HEK293T (cell line): ENCODE measurements at regions not wholly inside any gene's neighbourhood (a gene's known extent, or its start where the extent isn't known, plus 50 kb on each side); places are given as distances from the start of the nearest gene placed in this dataset.

ENCODE experiments used
- CTCF ChIA-PET: fragments of 350-600 bp; formaldehyde crosslinking; extraction: SDS; loops from one replicate; lab custom pipeline; 2021; ENCODE audit warnings: antibody characterized with exemption, inconsistent platforms; lab: Yijun Ruan, JAX
- POLR2A ChIA-PET: fragments of 350-600 bp; formaldehyde crosslinking; extraction: SDS; loops from one replicate; lab custom pipeline; 2020; ENCODE audit warnings: antibody characterized with exemption, inconsistent platforms; lab: Yijun Ruan, JAX
- DNase-seq: peaks from one replicate; pipeline ENCODE4 v3.0.0; 2012; ENCODE audit warnings: mixed read lengths; ENCODE audit errors: extremely low spot score
- ARNT ChIP-seq: fragments of 450-650 bp; IDR thresholded peaks from 2 replicates; pipeline ENCODE4 v1.6.1; 2017; ENCODE audit warnings: mild to moderate bottlenecking
- BHLHE40 ChIP-seq: fragments of 450-650 bp; IDR thresholded peaks from 2 replicates; pipeline ENCODE4 v1.6.1; 2016; ENCODE audit warnings: mild to moderate bottlenecking, moderate library complexity, borderline replicate concordance
- CTBP1 ChIP-seq: fragments of 450-650 bp; IDR thresholded peaks from 2 replicates; pipeline ENCODE4 v1.6.1; 2016; ENCODE audit warnings: borderline replicate concordance
- ELF4 ChIP-seq: fragments of 450-650 bp; IDR thresholded peaks from 2 replicates; pipeline ENCODE4 v1.6.1; 2017; ENCODE audit warnings: antibody characterized with exemption
- FOXA1 ChIP-seq: fragments of 450-650 bp; IDR thresholded peaks from 2 replicates; pipeline ENCODE4 v1.6.1; 2016; ENCODE audit warnings: mild to moderate bottlenecking
- FOXK2 ChIP-seq: fragments of 450-650 bp; IDR thresholded peaks from 2 replicates; pipeline ENCODE4 v1.6.1; 2016; ENCODE audit warnings: mild to moderate bottlenecking
- FOXM1 ChIP-seq: fragments of 450-650 bp; IDR thresholded peaks from 2 replicates; pipeline ENCODE4 v1.6.1; 2017; ENCODE audit warnings: mild to moderate bottlenecking, borderline replicate concordance
- HDGF ChIP-seq: fragments of 450-650 bp; IDR thresholded peaks from 2 replicates; pipeline ENCODE4 v1.6.1; 2017; ENCODE audit warnings: antibody characterized with exemption, borderline replicate concordance
- L3MBTL2 ChIP-seq: fragments of 450-650 bp; conservative IDR thresholded peaks from 2 replicates; pipeline ENCODE4 v1.6.1; 2016; ENCODE audit warnings: mild to moderate bottlenecking
- LEF1 ChIP-seq: fragments of 450-650 bp; IDR thresholded peaks from 2 replicates; pipeline ENCODE4 v1.6.1; 2017; ENCODE audit warnings: mild to moderate bottlenecking, borderline replicate concordance
- NFRKB ChIP-seq: fragments of 450-650 bp; IDR thresholded peaks from 2 replicates; pipeline ENCODE4 v1.6.1; 2016; ENCODE audit warnings: mild to moderate bottlenecking, moderate library complexity
- PKNOX1 ChIP-seq: fragments of 450-650 bp; IDR thresholded peaks from 2 replicates; pipeline ENCODE4 v1.6.1; 2016
- SP1 ChIP-seq: fragments of 450-650 bp; IDR thresholded peaks from 2 replicates; pipeline ENCODE4 v1.6.1; 2017
- SUZ12 ChIP-seq: fragments of 450-650 bp; IDR thresholded peaks from 2 replicates; pipeline ENCODE4 v1.6.1; 2016; ENCODE audit warnings: mild to moderate bottlenecking
- TARDBP ChIP-seq: fragments of 450-650 bp; IDR thresholded peaks from 2 replicates; pipeline ENCODE4 v1.6.1; 2016
- ZNF384 ChIP-seq: fragments of 450-650 bp; IDR thresholded peaks from 2 replicates; pipeline ENCODE4 v1.6.1; 2016

GRCh38 chr14:42664190-42664589 is 1057.5 kb downstream of the LRFN5 start:
- CTCF ChIA-PET: no interaction called here

GRCh38 chr14:42654707-42655106 is 1048.0 kb downstream of the LRFN5 start:
- TF ChIP-seq FOXK2 (no peak), HDGF (no peak), LEF1 (no peak), PKNOX1 (no peak), FOXM1 (no peak), SUZ12 (no peak), BHLHE40 (no peak), ELF4 (no peak), ARNT (no peak)
- ChIA-PET CTCF (no interaction called here), POLR2A (no interaction called here)
- DNase-seq: no peak

More at GRCh38 chr14:42664190-42664589, 1057.5 kb downstream of the LRFN5 start:
- POLR2A ChIA-PET: no interaction called here
- TF ChIP-seq FOXA1 (no peak), SP1 (no peak), TARDBP (no peak), ELF4 (no peak), L3MBTL2 (no peak), BHLHE40 (no peak), SUZ12 (no peak), ZNF384 (no peak), CTBP1 (no peak), NFRKB (no peak), FOXK2 (no peak), ARNT (no peak), HDGF (no peak), PKNOX1 (no peak), FOXM1 (no peak), LEF1 (no peak)
- no peak for DNase-seq

- TF ChIP-seq BHLHE40: no peak
- POLR2A ChIA-PET: no interaction called here
- CTCF ChIA-PET: no interaction called here
- no peak for DNase-seq
Measured at GRCh38 chr14:42642787-42643186, 1036.1 kb downstream of the LRFN5 start.

GRCh38 chr14:42633504-42634095 is 1026.9 kb downstream of the LRFN5 start:
- TF ChIP-seq NFRKB: no peak
- TF ChIP-seq SP1: no peak
- no peak for TF ChIP-seq BHLHE40
- no peak for TF ChIP-seq FOXA1
- TF ChIP-seq L3MBTL2: no peak
- TF ChIP-seq PKNOX1: no peak
- no peak for TF ChIP-seq FOXK2
- no peak for TF ChIP-seq TARDBP
- no peak for TF ChIP-seq ZNF384
- no peak for TF ChIP-seq HDGF
- no peak for TF ChIP-seq ARNT
- DNase-seq: no peak
- ChIA-PET POLR2A (no interaction called here), CTCF (no interaction called here)

- CTCF ChIA-PET: no interaction called here
- no peak for TF ChIP-seq FOXM1
- no peak for TF ChIP-seq ZNF384
- DNase-seq: no peak
- POLR2A ChIA-PET: no interaction called here
Measured at GRCh38 chr14:42629553-42629952, 1022.9 kb downstream of the LRFN5 start.

- ChIA-PET CTCF (no interaction called here), POLR2A (no interaction called here)
- no peak for DNase-seq
- TF ChIP-seq HDGF (no peak), L3MBTL2 (no peak), ELF4 (no peak), ARNT (no peak), TARDBP (no peak)
Measured at GRCh38 chr14:42628602-42629001, 1021.9 kb downstream of the LRFN5 start.

- POLR2A ChIA-PET: no interaction called here
- no peak for TF ChIP-seq HDGF
- TF ChIP-seq LEF1: no peak
- DNase-seq: no peak
- CTCF ChIA-PET: no interaction called here
Measured at GRCh38 chr14:42626986-42627385, 1020.3 kb downstream of the LRFN5 start.
